Natural killer cell (primary cell): ENCODE measurements at regions not wholly inside any gene's neighbourhood (a gene's known extent, or its start where the extent isn't known, plus 50 kb on each side); places are given as distances from the start of the nearest gene placed in this dataset.

Source experiments
- ATAC-seq, 3 donors: fragments of 150-1000 bp in 2 of 3; fragments of 200-7000 bp in 1 of 3; cut with Tn5 transposase; 1 replicate in 1 of 3; 2 replicates in 2 of 3; pipeline ENCODE4 v1.10.0; 2021; ENCODE audit warnings: mild to moderate bottlenecking in 2 of 3, moderate library complexity in 2 of 3
- DNase-seq, 2 donors: peaks; one replicate each; pipeline versions ENCODE4 v3.0.0 to v3.0.0-alpha.2; 2013 to 2021; ENCODE audit warnings: mixed read lengths in 1 of 2
- H3K27ac ChIP-seq: one replicate; pipeline ENCODE4 v1.5.1; 2013; ENCODE audit warnings: mild to moderate bottlenecking, low read length
- H3K27me3 ChIP-seq: one replicate; pipeline ENCODE4 v1.6.1; 2013; ENCODE audit warnings: low read length; ENCODE audit not compliant: control insufficient read depth, insufficient read depth
- H3K36me3 ChIP-seq: one replicate; pipeline ENCODE4 v1.6.1; 2013; ENCODE audit warnings: low read length; ENCODE audit not compliant: control insufficient read depth, insufficient read depth
- H3K4me1 ChIP-seq: one replicate; pipeline ENCODE4 v1.6.1; 2013; ENCODE audit warnings: low read length; ENCODE audit not compliant: control insufficient read depth, insufficient read depth
- H3K4me3 ChIP-seq: one replicate; pipeline ENCODE4 v1.5.1; 2013; ENCODE audit warnings: low read length
- H3K9me3 ChIP-seq: one replicate; pipeline ENCODE4 v1.6.1; 2013; ENCODE audit warnings: low read length; ENCODE audit not compliant: control insufficient read depth, insufficient read depth
- H3K27ac Mint-ChIP-seq, 2 donors: one replicate each; pipeline ENCODE4 v1.8.0; 2022; ENCODE audit warnings: mild to moderate bottlenecking in 2 of 2, mixed read lengths in 2 of 2, moderate library complexity in 1 of 2
- H3K27me3 Mint-ChIP-seq, 2 donors: one replicate each; pipeline ENCODE4 v1.8.0; 2022; ENCODE audit warnings: low read depth in 2 of 2, mixed read lengths in 2 of 2
- H3K36me3 Mint-ChIP-seq: one replicate; pipeline ENCODE4 v1.8.0; 2022; ENCODE audit warnings: mixed read lengths
- H3K4me1 Mint-ChIP-seq, 2 donors: one replicate each; pipeline ENCODE4 v1.8.0; 2022; ENCODE audit warnings: mixed read lengths in 2 of 2
- H3K4me3 Mint-ChIP-seq: one replicate; pipeline ENCODE4 v1.8.0; 2022; ENCODE audit warnings: mild to moderate bottlenecking, moderate library complexity, mixed read lengths
- H3K9me3 Mint-ChIP-seq, 2 donors: one replicate each; pipeline ENCODE4 v1.8.0; 2022; ENCODE audit warnings: mixed read lengths in 2 of 2
- WGBS: methylation state at CpG from one replicate; pipeline ENCODE4 v1.1.7; 2013; ENCODE audit warnings: missing lambda C conversion rate; ENCODE audit not compliant: insufficient coverage; 5-methylcytosine and 5-hydroxymethylcytosine counted together
- intact Hi-C: fragments of 100-400 bp; cut with micrococcal nuclease; formaldehyde crosslinking; loops from one replicate; pipeline ENCODE4 v1.14.2; 2022
- TF ChIP-seq, protein P1 (sequence below): fragments of 200-600 bp; IDR thresholded peaks from one replicate; pipeline ENCODE4 v1.8.0; 2022; ENCODE audit warnings: antibody characterized with exemption

DNA sequence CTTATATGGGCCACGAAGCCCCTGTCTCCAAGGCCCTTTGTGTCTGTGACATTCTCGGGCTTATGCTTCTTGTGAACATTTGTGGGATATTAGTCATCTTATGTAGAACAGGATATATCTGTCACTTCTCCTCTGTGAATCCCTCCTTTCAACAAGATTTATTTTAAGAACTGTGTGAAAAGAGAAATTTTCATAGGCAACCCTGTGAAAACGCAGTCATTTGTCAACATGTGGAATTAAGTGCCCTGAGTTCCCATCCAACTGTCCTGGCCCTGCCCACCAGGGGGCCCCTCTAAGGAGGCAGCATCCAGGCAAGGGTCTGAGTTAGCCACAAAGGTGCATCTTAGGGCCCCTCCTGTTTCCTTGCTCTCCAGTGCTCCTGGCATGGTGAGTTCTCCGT is 76.8 kb upstream of the CHRNA7 start:
- H3K36me3 ChIP-seq: no peaks in the 10 kb centered on the region
- H3K4me1 ChIP-seq: no peaks in the 10 kb centered on the region
- no peaks in the 10 kb centered on the region for H3K27me3 ChIP-seq
- Mint-ChIP-seq H3K36me3 (no peaks in the 10 kb centered on the region), H3K9me3 (peaks cover 3 to 5% of the 10 kb centered on the region in 2 donors), H3K4me3 (no peak overlapping the region), H3K4me1 (no peaks in the 10 kb centered on the region), H3K27me3 (peaks cover 29 to 55% of the 10 kb centered on the region in 2 donors), H3K27ac (no peak overlapping the region)
- intact Hi-C loops: no loop called here
- 86% methylated on average over 3 of the region's 4 CpGs for WGBS
- DNase-seq (no peak), ATAC-seq (no peak)
- peaks cover 7% of the 10 kb centered on the region for H3K9me3 ChIP-seq
- no peak overlapping the region for H3K4me3 ChIP-seq
- H3K27ac ChIP-seq: no peak overlapping the region
- TF ChIP-seq, protein P1, sequence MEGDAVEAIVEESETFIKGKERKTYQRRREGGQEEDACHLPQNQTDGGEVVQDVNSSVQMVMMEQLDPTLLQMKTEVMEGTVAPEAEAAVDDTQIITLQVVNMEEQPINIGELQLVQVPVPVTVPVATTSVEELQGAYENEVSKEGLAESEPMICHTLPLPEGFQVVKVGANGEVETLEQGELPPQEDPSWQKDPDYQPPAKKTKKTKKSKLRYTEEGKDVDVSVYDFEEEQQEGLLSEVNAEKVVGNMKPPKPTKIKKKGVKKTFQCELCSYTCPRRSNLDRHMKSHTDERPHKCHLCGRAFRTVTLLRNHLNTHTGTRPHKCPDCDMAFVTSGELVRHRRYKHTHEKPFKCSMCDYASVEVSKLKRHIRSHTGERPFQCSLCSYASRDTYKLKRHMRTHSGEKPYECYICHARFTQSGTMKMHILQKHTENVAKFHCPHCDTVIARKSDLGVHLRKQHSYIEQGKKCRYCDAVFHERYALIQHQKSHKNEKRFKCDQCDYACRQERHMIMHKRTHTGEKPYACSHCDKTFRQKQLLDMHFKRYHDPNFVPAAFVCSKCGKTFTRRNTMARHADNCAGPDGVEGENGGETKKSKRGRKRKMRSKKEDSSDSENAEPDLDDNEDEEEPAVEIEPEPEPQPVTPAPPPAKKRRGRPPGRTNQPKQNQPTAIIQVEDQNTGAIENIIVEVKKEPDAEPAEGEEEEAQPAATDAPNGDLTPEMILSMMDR: no peak

DNA sequence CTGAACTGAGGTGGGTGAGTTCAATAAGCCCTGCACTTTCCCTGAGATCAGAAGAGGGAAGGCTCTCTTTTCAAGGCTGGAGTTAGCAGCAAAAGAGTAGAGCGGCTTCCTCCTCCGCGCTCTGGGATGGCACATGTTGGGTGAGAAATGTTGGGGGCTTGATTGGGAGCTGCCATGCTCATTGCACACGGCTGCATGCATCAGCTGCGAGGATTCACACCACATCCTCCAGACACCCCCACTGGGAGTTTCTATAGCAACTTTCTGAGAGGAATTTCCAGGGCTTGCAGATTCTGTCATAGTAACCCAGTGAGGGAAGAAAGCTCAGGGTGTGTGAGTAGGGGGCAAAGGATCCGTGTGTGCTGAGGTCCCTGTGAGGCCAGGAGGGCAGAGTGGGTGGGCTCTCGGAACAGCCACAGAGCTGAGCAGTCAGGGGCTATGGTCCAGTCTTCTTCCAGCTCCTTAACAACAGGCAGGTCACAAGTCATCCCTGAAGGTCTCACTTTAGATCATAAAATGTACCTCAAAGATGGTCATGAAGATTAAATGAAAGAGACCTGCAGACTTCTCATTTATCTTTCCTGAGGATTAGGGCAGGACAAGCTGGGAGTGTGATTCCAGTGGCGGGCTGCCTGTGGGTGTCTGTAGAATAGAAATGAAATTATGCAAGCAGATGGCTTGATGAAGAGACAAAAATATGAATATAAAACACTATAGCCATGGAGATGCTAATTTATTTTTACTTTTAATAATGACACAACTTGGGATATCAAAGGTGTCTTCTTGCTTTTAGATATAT is 75.7 kb upstream of the CHRNA7 start:
- 81% methylated on average over 5 of the region's 8 CpGs for WGBS

DNA sequence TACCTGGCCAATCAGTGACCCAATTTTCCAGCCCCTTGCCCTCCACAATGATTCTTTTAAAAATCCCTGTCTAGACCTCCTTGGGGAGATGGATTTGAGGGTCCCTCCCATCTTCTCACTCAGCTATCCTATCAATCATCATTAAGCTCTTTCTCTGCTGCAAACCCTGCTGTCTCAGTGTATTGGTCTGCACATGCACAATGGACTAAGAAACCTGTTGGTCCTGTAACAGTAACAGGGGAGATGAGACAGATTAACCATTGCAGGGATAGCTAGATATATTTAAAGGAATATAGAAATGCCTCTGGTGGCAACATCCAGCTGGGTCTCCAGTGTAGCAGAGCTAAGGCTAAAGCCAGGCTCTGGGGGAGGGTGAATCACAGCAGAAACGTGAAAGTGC is 74.6 kb upstream of the CHRNA7 start:
- Histone ChIP-seq H3K27me3 (no peaks in the 10 kb centered on the region), H3K4me1 (no peaks in the 10 kb centered on the region), H3K27ac (no peak overlapping the region), H3K4me3 (no peak overlapping the region), H3K36me3 (no peaks in the 10 kb centered on the region), H3K9me3 (peaks cover 14% of the 10 kb centered on the region)
- Mint-ChIP-seq H3K27me3 (peaks cover 23 to 35% of the 10 kb centered on the region in 2 donors), H3K4me1 (no peaks in the 10 kb centered on the region), H3K36me3 (peaks cover 12% of the 10 kb centered on the region), H3K9me3 (peaks cover 8 to 9% of the 10 kb centered on the region in 2 donors), H3K4me3 (no peak overlapping the region), H3K27ac (no peak overlapping the region)
- WGBS: 88% methylated on average over 1 of the region's 1 CpG
- intact Hi-C loops: no loop called here
- ATAC-seq (no peak), DNase-seq (no peak)
- TF ChIP-seq, protein P1: no peak

More for the DNA sequence above, 75.7 kb upstream of the CHRNA7 start:
- intact Hi-C loops: no loop called here
- Histone ChIP-seq H3K27ac (no peak overlapping the region), H3K27me3 (no peaks in the 10 kb centered on the region), H3K9me3 (peaks cover 7% of the 10 kb centered on the region), H3K4me1 (no peaks in the 10 kb centered on the region), H3K36me3 (no peaks in the 10 kb centered on the region), H3K4me3 (no peak overlapping the region)
- peaks cover 11% of the 10 kb centered on the region for H3K36me3 Mint-ChIP-seq
- H3K27ac Mint-ChIP-seq: no peak overlapping the region
- peaks cover 24 to 47% of the 10 kb centered on the region in 2 donors for H3K27me3 Mint-ChIP-seq
- no peaks in the 10 kb centered on the region for H3K4me1 Mint-ChIP-seq
- DNase-seq (no peak), ATAC-seq (no peak)
- TF ChIP-seq, protein P1: no peak
- H3K9me3 Mint-ChIP-seq: peaks cover 8 to 9% of the 10 kb centered on the region in 2 donors
- no peak overlapping the region for H3K4me3 Mint-ChIP-seq

- Mint-ChIP-seq H3K36me3 (peaks cover 12% of the 10 kb centered on the region), H3K4me1 (no peaks in the 10 kb centered on the region), H3K27ac (no peak overlapping the region), H3K4me3 (no peak overlapping the region), H3K9me3 (peaks cover 8 to 9% of the 10 kb centered on the region in 2 donors), H3K27me3 (peaks cover 15 to 17% of the 10 kb centered on the region in 2 donors)
- intact Hi-C loops: no loop called here
- no peak overlapping the region for H3K4me3 ChIP-seq
- H3K36me3 ChIP-seq: no peaks in the 10 kb centered on the region
- no peaks in the 10 kb centered on the region for H3K4me1 ChIP-seq
- no peak overlapping the region for H3K27ac ChIP-seq
- H3K9me3 ChIP-seq: peaks cover 14% of the 10 kb centered on the region
- no peak for ATAC-seq
- H3K27me3 ChIP-seq: no peaks in the 10 kb centered on the region
- TF ChIP-seq, protein P1: no peak
- DNase-seq: no peak
Observed at GRCh38 chr15:31957581-31957980, 72.7 kb upstream of the CHRNA7 start.
